Hepatocyte (in vitro differentiated cells): ENCODE measurements at regions not wholly inside any gene's neighbourhood (a gene's known extent, or its start where the extent isn't known, plus 50 kb on each side); places are given as distances from the start of the nearest gene placed in this dataset.

ENCODE experiments used
- DNase-seq: peaks from one replicate; pipeline ENCODE4 v3.0.0-alpha.2; 2016; ENCODE audit warnings: low spot score
- H2AFZ ChIP-seq: fragments of 200-600 bp; sonication (generic); 2 replicates; pipeline ENCODE4 v1.6.0; 2016; ENCODE audit warnings: antibody characterized with exemption, mild to moderate bottlenecking
- H3K27ac ChIP-seq: fragments of 200-600 bp; sonication (generic); 2 replicates; pipeline ENCODE4 v1.5.1; 2016; ENCODE audit warnings: mild to moderate bottlenecking
- H3K27me3 ChIP-seq: fragments of 200-600 bp; sonication (generic); 2 replicates; pipeline ENCODE4 v1.6.1; 2016
- H3K36me3 ChIP-seq: fragments of 200-600 bp; sonication (generic); replicated peaks from 2 replicates; pipeline ENCODE4 v1.5.1; 2016; ENCODE audit warnings: low read depth; ENCODE audit not compliant: insufficient read depth
- H3K4me1 ChIP-seq: fragments of 200-600 bp; sonication (generic); 2 replicates; pipeline ENCODE4 v1.5.1; 2016; ENCODE audit warnings: mild to moderate bottlenecking, moderate library complexity; ENCODE audit not compliant: insufficient read depth
- H3K4me2 ChIP-seq: fragments of 200-600 bp; sonication (generic); 2 replicates; pipeline ENCODE4 v1.6.0; 2016
- H3K4me3 ChIP-seq: fragments of 200-600 bp; sonication (generic); 2 replicates; pipeline ENCODE4 v1.5.1; 2016; ENCODE audit warnings: mild to moderate bottlenecking
- H3K79me2 ChIP-seq: fragments of 200-600 bp; sonication (generic); 2 replicates; pipeline ENCODE4 v1.6.0; 2017; ENCODE audit warnings: mild to moderate bottlenecking
- H3K9me2 ChIP-seq: fragments of 200-600 bp; sonication (generic); replicated peaks from 2 replicates; pipeline ENCODE4 v1.6.0; 2017; ENCODE audit warnings: mild to moderate bottlenecking; ENCODE audit not compliant: insufficient read depth
- H3K9me3 ChIP-seq: fragments of 200-600 bp; sonication (generic); 2 replicates; pipeline ENCODE4 v1.5.1; 2016; ENCODE audit warnings: low read depth, mild to moderate bottlenecking
- H4K20me1 ChIP-seq: fragments of 200-600 bp; sonication (generic); 2 replicates; pipeline ENCODE4 v1.6.0; 2016; ENCODE audit warnings: mild to moderate bottlenecking; ENCODE audit not compliant: insufficient read depth, poor library complexity, severe bottlenecking
- CTCF ChIP-seq: fragments of 200-600 bp; sonication (generic); IDR thresholded peaks from 2 replicates; pipeline ENCODE4 v1.5.1; 2016; ENCODE audit warnings: antibody characterized with exemption, mild to moderate bottlenecking; ENCODE audit not compliant: poor library complexity
- EZH2 ChIP-seq: fragments of 200-600 bp; sonication (generic); IDR thresholded peaks from 2 replicates; pipeline ENCODE4 v1.6.1; 2016; ENCODE audit warnings: antibody characterized with exemption, mild to moderate bottlenecking, borderline replicate concordance
- EZH2phosphoT487 ChIP-seq: fragments of 200-600 bp; sonication (generic); IDR thresholded peaks from one replicate; pipeline ENCODE4 v1.6.1; 2018; ENCODE audit warnings: antibody characterized with exemption, mild to moderate bottlenecking, low read depth, moderate library complexity; ENCODE audit not compliant: unreplicated experiment, severe bottlenecking
- WGBS: methylation state at CpG from one replicate; pipeline ENCODE4 v1.1.6; 2016; ENCODE audit warnings: low lambda C conversion rate; ENCODE audit errors: missing lambda C conversion rate; 5-methylcytosine and 5-hydroxymethylcytosine counted together

- Histone ChIP-seq H3K9me3 (no peaks in the 10 kb centered on the region), H3K27me3 (no peaks in the 10 kb centered on the region), H3K27ac (no peak overlapping the region), H3K9me2 (no peaks in the 10 kb centered on the region), H3K36me3 (no peaks in the 10 kb centered on the region), H2AFZ (no peak overlapping the region), H3K4me1 (no peaks in the 10 kb centered on the region), H4K20me1 (no peaks in the 10 kb centered on the region), H3K4me3 (no peak overlapping the region), H3K79me2 (no peaks in the 10 kb centered on the region), H3K4me2 (no peak overlapping the region)
- no peak for DNase-seq
- WGBS, result 85% methylated on average over 4 of the region's 4 CpGs
- no peak for TF ChIP-seq CTCF
- TF ChIP-seq EZH2, result no peak
- no peak for TF ChIP-seq EZH2phosphoT487
Observed at GRCh38 chr18:42187611-42188380, 232.8 kb downstream of the PIK3C3 start.

DNA sequence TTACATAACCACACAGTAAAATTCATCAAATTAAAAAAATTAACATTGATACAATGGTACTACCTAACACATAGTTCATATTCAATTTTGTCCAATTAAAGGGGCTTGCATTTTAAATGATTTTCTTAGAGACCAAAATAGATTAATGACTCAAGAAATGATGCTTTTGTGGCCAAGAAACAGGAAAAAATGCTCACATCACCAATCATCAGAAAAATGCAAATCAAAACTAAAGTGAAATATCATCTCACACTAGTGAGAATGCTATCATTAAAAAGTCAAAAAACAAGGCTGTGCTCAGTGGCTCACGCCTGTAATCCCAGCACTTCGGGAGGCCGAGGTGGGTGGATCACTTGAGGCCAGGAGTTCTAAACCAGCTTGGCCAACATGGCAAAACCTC lies 235.6 kb downstream of the PIK3C3 start:
- H3K79me2 ChIP-seq, result no peaks in the 10 kb centered on the region
- H3K9me3 ChIP-seq, result no peaks in the 10 kb centered on the region
- TF ChIP-seq EZH2 (no peak), EZH2phosphoT487 (no peak), CTCF (no peak)
- no peaks in the 10 kb centered on the region for H3K4me1 ChIP-seq
- no peaks in the 10 kb centered on the region for H3K9me2 ChIP-seq
- H3K27me3 ChIP-seq, result no peaks in the 10 kb centered on the region
- no peak overlapping the region for H3K4me3 ChIP-seq
- H4K20me1 ChIP-seq, result no peaks in the 10 kb centered on the region
- H3K4me2 ChIP-seq, result no peak overlapping the region
- WGBS, result 95% methylated on average over 3 of the region's 3 CpGs
- H3K27ac ChIP-seq, result no peak overlapping the region
- no peak overlapping the region for H2AFZ ChIP-seq
- no peak for DNase-seq
- no peaks in the 10 kb centered on the region for H3K36me3 ChIP-seq

DNA sequence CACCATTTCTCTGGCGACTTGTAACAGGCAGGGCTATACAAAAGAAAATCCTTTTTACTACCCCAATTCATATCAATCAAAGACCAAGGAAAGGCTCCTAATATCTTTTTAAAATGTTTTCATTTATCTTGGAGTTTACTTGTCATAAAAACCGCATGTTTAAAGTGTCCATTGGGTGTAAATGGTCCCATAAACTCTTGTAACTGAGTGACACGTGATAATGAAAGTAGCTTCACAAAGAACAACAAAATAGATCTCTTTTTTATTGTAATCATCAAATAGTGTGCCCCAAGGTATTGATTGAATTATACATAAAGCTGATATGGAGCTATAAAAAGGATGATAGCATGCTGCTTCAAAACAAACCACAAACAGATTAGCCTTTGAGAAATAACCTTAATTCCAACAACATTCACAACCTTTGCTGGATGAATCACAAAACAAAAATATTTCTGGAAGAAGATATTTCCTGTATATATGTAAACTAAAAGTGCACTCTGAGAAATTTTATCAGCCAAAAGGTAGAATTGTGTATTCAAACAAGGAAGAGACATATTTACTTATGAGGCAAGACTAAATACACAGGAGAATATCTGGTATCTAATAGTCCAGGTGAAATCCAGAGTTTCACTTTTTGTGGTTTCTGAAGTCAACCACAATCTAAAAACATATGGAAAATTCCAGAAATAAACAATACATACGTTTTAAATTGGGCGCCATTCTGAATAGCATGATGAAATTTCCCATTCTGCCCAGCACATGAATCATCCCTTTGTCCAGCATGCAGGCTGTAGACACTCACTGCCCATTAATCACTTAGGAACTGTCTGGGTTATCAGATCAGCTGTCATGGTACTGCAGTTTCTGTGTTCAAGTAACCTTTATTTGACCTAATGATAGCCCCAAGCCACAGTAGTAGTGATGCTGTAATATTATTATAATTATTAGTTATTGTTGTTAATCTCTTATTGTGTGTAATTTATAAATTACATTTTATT lies 237.5 kb downstream of the PIK3C3 start:
- TF ChIP-seq CTCF (no peak), EZH2 (no peak), EZH2phosphoT487 (no peak)
- no peaks in the 10 kb centered on the region for H4K20me1 ChIP-seq
- no peaks in the 10 kb centered on the region for H3K9me2 ChIP-seq
- 50% methylated on average over 5 of the region's 5 CpGs for WGBS
- no peaks in the 10 kb centered on the region for H3K27me3 ChIP-seq
- no peak overlapping the region for H3K27ac ChIP-seq
- no peak for DNase-seq
- no peaks in the 10 kb centered on the region for H3K9me3 ChIP-seq
- no peak overlapping the region for H3K4me3 ChIP-seq
- H3K79me2 ChIP-seq, result no peaks in the 10 kb centered on the region
- H3K4me1 ChIP-seq, result no peaks in the 10 kb centered on the region
- no peak overlapping the region for H3K4me2 ChIP-seq
- no peaks in the 10 kb centered on the region for H3K36me3 ChIP-seq
- H2AFZ ChIP-seq, result no peak overlapping the region
